Natural killer cell treated with Interleukin-12 subunit alpha and Interleukin-12 subunit beta and Interleukin-15 and Interleukin-18, amount 100 ng/mL, for 72 hours (primary cell): ENCODE measurements at regions not wholly inside any gene's neighbourhood (a gene's known extent, or its start where the extent isn't known, plus 50 kb on each side); places are given as distances from the start of the nearest gene placed in this dataset.
A peak's percentile ranks its signal among the peaks of the same experiment; 100 is the strongest.

ENCODE experiments used
- ATAC-seq, 2 donors: fragments of 150-1000 bp; cut with Tn5 transposase in 1 of 2; sonication (Bioruptor Pico), chemical (Tn5 transposase) in 1 of 2; 2 replicates each; pipeline ENCODE4 v1.10.0; 2021
- DNase-seq: peaks from one replicate; pipeline ENCODE4 v3.0.0; 2022; ENCODE audit warnings: low spot score
- H3K27ac Mint-ChIP-seq, 2 donors: 1 replicate in 1 of 2; 2 replicates in 1 of 2; pipeline ENCODE4 v1.8.0; 2022; ENCODE audit warnings: mixed read lengths in 2 of 2, mild to moderate bottlenecking in 1 of 2, moderate library complexity in 1 of 2
- H3K27me3 Mint-ChIP-seq, 2 donors: 1 replicate in 1 of 2; 2 replicates in 1 of 2; pipeline ENCODE4 v1.8.0; 2022; ENCODE audit warnings: mixed read lengths in 2 of 2
- H3K36me3 Mint-ChIP-seq: one replicate; pipeline ENCODE4 v1.8.0; 2022; ENCODE audit warnings: mixed read lengths
- H3K4me1 Mint-ChIP-seq, 2 donors: 1 replicate in 1 of 2; 2 replicates in 1 of 2; pipeline ENCODE4 v1.8.0; 2022; ENCODE audit warnings: low read depth in 2 of 2, mixed read lengths in 2 of 2, mild to moderate bottlenecking in 1 of 2
- H3K4me3 Mint-ChIP-seq: one replicate; pipeline ENCODE4 v1.8.0; 2022; ENCODE audit warnings: mixed read lengths
- H3K9me3 Mint-ChIP-seq: 2 replicates; pipeline ENCODE4 v1.8.0; 2022; ENCODE audit warnings: mixed read lengths

GRCh38 chr2:234719116-234719716 lies 222.3 kb upstream of the ARL4C start:
- Mint-ChIP-seq H3K27me3 (peaks cover 10 to 23% of the 10 kb centered on the region in 2 donors), H3K9me3 (no peaks in the 10 kb centered on the region), H3K27ac (no peak overlapping the region), H3K36me3 (no peaks in the 10 kb centered on the region), H3K4me1 (no peaks in the 10 kb centered on the region), H3K4me3 (no peak overlapping the region)
- ATAC-seq (no peak), DNase-seq (no peak)

- H3K4me3 Mint-ChIP-seq = no peak overlapping the region
- H3K4me1 Mint-ChIP-seq = no peaks in the 10 kb centered on the region
- DNase-seq (no peak), ATAC-seq (no peak)
- H3K36me3 Mint-ChIP-seq = no peaks in the 10 kb centered on the region
- H3K9me3 Mint-ChIP-seq = no peaks in the 10 kb centered on the region
- peaks cover 19 to 28% of the 10 kb centered on the region in 2 donors for H3K27me3 Mint-ChIP-seq
- H3K27ac Mint-ChIP-seq = no peak overlapping the region
Measured at GRCh38 chr2:234716271-234716670, 219.4 kb upstream of the ARL4C start.

DNA sequence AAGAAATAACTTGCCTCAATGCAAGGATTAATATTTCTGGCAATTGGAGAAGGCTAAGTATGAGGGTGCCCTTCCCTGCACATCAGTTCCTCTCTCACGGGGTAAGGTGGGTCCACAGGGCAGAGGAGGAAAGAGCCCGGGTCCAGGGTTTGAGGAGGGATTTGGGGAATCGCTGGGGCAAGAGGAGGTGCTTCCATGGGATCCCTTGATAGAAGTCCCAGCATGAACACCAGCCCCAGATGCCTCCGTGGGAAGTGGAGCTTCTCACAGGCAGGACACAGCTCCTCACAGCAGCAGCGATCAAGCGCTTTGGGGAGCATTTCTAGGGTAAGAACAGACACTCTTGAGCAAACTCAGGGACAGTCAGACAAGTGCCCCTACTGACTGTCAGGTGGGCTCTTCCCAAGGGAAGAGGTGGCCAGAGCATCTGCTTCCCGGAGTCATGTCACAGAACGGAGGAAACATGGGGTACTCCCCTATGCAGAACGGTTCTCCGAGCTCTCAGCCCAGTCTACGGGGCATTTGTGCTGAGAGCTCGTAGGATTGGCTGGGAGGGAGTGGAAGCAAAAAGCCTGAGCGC lies 218.9 kb upstream of the ARL4C start:
- H3K36me3 Mint-ChIP-seq = no peaks in the 10 kb centered on the region

GRCh38 chr2:234714711-234715110 lies 217.8 kb upstream of the ARL4C start:
- no peaks in the 10 kb centered on the region for H3K4me1 Mint-ChIP-seq
- no peak overlapping the region for H3K4me3 Mint-ChIP-seq
- no peaks in the 10 kb centered on the region for H3K36me3 Mint-ChIP-seq
- no peaks in the 10 kb centered on the region for H3K9me3 Mint-ChIP-seq
- H3K27me3 Mint-ChIP-seq = peaks cover 21 to 39% of the 10 kb centered on the region in 2 donors
- H3K27ac Mint-ChIP-seq = no peak overlapping the region
- no peak for DNase-seq
- no peak for ATAC-seq

More for the DNA sequence above, 218.9 kb upstream of the ARL4C start:
- Mint-ChIP-seq H3K4me3 (no peak overlapping the region), H3K9me3 (no peaks in the 10 kb centered on the region), H3K27ac (no peak overlapping the region), H3K27me3 (peaks cover 19 to 29% of the 10 kb centered on the region in 2 donors), H3K4me1 (no peaks in the 10 kb centered on the region)
- DNase-seq (no peak), ATAC-seq (no peak)

- H3K36me3 Mint-ChIP-seq = no peaks in the 10 kb centered on the region
- H3K9me3 Mint-ChIP-seq = no peaks in the 10 kb centered on the region
- H3K27me3 Mint-ChIP-seq = peaks cover 23 to 40% of the 10 kb centered on the region in 2 donors
- H3K4me3 Mint-ChIP-seq = no peak overlapping the region
- no peak for DNase-seq
- no peak overlapping the region for H3K27ac Mint-ChIP-seq
- no peak for ATAC-seq
- no peaks in the 10 kb centered on the region for H3K4me1 Mint-ChIP-seq
Measured at GRCh38 chr2:234712421-234712935, 215.6 kb upstream of the ARL4C start.

DNA sequence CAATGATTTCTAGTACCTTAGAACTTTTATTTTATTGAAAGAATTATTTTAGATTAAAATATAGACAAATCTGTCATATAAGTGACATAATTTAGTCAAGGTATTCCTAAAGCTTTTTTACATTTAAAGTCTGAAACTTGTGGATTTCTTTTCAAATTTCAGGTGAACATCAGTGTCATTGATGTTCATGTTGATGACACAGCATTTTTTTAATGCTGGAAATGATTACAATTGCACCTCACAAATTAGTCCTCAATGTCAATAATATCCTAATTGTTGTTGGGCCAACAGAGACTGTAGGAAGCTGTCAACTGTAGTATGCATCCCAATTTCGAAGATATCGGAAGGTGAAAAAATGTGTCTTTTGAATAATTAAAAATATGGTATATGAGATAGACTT lies 214.4 kb upstream of the ARL4C start:
- no peak for ATAC-seq
- H3K27ac Mint-ChIP-seq = no peak overlapping the region
- no peaks in the 10 kb centered on the region for H3K4me1 Mint-ChIP-seq
- H3K9me3 Mint-ChIP-seq = no peaks in the 10 kb centered on the region
- no peak for DNase-seq
- H3K36me3 Mint-ChIP-seq = no peaks in the 10 kb centered on the region
- H3K4me3 Mint-ChIP-seq = no peak overlapping the region
- H3K27me3 Mint-ChIP-seq = peaks cover 26 to 40% of the 10 kb centered on the region in 2 donors

DNA sequence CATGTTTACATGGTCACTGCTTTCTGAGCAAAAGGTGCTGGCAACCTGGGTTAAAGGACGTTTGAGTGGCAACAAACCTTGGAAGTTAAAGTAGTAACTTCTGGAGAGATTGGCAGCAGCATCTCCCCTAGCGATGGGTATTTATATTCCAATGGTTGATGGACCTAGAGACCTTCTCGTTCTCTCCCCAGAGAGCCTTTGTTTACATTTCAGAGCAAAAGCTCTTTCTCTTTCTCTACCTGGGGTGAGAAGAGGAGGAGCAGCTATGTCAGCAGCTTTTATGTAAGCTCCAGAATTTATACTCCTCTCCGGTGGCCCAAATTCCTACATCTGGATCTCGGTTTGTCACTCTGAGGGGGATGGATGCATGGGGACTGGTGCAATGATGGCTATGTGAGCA lies 213.7 kb upstream of the ARL4C start:
- Mint-ChIP-seq H3K36me3 (no peaks in the 10 kb centered on the region), H3K27ac (no peak overlapping the region), H3K27me3 (peaks cover 26 to 38% of the 10 kb centered on the region in 2 donors), H3K9me3 (no peaks in the 10 kb centered on the region), H3K4me1 (no peaks in the 10 kb centered on the region), H3K4me3 (no peak overlapping the region)
- DNase-seq (no peak), ATAC-seq (no peak)

DNA sequence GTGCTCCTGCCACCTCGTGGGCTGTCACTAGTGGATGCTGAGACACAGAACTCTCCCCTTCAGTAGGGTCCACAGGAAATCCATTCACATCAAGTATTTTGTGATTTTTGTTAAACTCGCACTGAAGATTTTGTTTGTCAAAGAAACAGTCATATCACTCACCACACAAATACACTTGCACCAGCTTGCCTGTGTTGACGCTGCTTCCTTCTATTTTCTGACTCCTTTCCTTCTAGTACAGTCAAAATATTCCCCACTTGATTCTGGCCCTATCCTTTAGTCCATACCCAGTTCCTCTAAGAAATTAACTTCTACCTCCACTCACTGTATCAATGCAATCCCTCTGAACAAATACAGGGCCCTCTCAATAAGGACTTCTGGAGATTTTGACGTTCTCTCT lies 213.2 kb upstream of the ARL4C start:
- no peaks in the 10 kb centered on the region for H3K36me3 Mint-ChIP-seq
- H3K4me3 Mint-ChIP-seq = no peak overlapping the region
- no peaks in the 10 kb centered on the region for H3K4me1 Mint-ChIP-seq
- ATAC-seq = no peak
- H3K27me3 Mint-ChIP-seq = peaks cover 25 to 33% of the 10 kb centered on the region in 2 donors
- H3K27ac Mint-ChIP-seq = no peak overlapping the region
- no peak for DNase-seq
- H3K9me3 Mint-ChIP-seq = no peaks in the 10 kb centered on the region

DNA sequence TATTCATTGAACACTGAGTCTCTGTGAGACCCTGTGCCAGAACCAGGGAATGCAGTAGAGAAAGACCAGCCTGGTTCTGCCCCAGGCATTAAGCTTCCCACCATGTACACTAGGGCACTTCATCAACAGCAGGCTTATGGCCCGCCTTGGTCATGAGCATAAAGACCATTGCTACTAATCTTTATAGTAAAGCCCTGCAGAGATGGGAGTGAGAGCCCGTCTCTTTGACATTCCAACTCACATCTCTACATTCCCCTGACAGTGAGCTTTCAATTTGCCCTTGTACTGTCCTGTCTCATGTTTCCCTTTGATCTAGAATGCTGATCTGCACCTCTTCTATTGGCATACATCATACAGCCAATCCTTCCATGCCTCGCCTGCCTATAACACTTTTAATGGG lies 211.8 kb upstream of the ARL4C start:
- H3K9me3 Mint-ChIP-seq = no peaks in the 10 kb centered on the region
- H3K4me3 Mint-ChIP-seq = no peak overlapping the region
- H3K36me3 Mint-ChIP-seq = no peaks in the 10 kb centered on the region
- no peak overlapping the region for H3K27ac Mint-ChIP-seq
- H3K27me3 Mint-ChIP-seq = peaks cover 18 to 23% of the 10 kb centered on the region in 2 donors
- DNase-seq = no peak
- no peak for ATAC-seq
- H3K4me1 Mint-ChIP-seq = no peaks in the 10 kb centered on the region

GRCh38 chr2:234708091-234708683 lies 211.3 kb upstream of the ARL4C start:
- H3K27ac Mint-ChIP-seq = no peak overlapping the region

DNA sequence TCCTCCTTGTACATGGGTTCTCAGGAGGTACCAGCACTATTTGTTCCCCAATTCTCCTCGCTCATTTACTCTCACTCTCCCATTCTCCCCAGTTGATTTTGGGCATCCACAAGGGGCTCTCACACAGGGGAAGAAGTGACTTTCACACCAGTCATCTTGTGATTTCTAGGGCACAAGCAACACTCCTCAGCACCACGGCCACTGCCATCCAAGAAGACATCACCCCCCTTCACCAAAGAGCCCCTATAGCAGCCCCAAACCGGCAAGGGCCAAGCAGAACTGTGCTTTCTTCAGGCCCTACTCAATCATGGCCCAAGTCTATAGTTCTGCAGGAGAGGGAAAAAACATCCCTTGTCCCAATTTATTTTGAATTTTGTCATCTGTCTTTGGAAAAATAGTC lies 209.2 kb upstream of the ARL4C start:
- Mint-ChIP-seq H3K27ac (no peak overlapping the region), H3K4me3 (no peak overlapping the region), H3K4me1 (no peaks in the 10 kb centered on the region), H3K36me3 (no peaks in the 10 kb centered on the region), H3K27me3 (peaks cover 11 to 14% of the 10 kb centered on the region in 2 donors), H3K9me3 (no peaks in the 10 kb centered on the region)
- no peak for DNase-seq
- no peak for ATAC-seq

More at GRCh38 chr2:234708091-234708683, 211.3 kb upstream of the ARL4C start:
- ATAC-seq = no peak
- Mint-ChIP-seq H3K9me3 (no peaks in the 10 kb centered on the region), H3K36me3 (no peaks in the 10 kb centered on the region), H3K4me1 (no peaks in the 10 kb centered on the region), H3K27me3 (peaks cover 16 to 22% of the 10 kb centered on the region in 2 donors), H3K4me3 (no peak overlapping the region)
- DNase-seq = no peak

DNA sequence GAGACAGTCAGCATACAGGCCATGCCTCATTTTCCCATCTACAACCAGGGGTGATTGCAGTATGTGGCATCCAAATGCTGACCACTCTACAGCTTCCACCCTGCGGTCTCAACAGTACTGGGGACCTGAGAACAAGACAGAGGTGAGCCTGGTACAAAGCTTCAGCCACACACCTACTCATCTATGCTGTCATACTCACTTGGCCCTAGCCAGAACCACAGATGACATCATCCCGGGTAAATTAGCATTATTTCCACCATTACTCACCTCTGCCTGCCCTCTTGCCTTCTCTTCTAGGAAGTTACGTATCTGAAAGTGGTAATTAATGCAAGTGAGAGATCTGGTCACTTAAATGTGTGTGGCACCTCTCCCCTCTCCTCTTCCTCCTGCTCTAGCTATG lies 208.2 kb upstream of the ARL4C start:
- DNase-seq = no peak
- no peaks in the 10 kb centered on the region for H3K4me1 Mint-ChIP-seq
- no peak overlapping the region for H3K4me3 Mint-ChIP-seq
- no peak overlapping the region for H3K27ac Mint-ChIP-seq
- peak; percentile 39 to 52 for ATAC-seq
- H3K9me3 Mint-ChIP-seq = no peaks in the 10 kb centered on the region
- H3K36me3 Mint-ChIP-seq = no peaks in the 10 kb centered on the region
- peaks cover 4 to 12% of the 10 kb centered on the region in 2 donors for H3K27me3 Mint-ChIP-seq

DNA sequence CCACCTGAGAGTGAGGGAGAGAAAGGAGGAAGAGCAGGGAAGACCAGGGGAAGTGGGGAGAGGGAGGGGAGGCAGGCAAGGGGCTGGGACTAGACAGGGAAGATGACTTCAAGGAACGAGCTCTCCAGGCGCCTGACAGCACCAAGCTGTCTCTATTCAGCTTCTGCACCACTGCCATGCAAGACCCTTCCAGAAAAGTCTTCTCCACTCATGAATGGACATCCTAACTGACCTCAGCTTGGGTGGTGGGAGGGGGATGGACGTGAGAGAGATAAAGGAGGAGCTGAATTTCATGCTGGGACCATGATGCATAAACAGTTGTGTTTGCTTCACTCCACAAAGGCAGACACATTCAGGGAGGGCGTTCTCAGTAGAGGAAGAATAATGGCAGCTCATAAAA lies 206.4 kb upstream of the ARL4C start:
- DNase-seq = no peak
- ATAC-seq = peak in 1 of 2 donors; percentile 2
- H3K9me3 Mint-ChIP-seq = no peaks in the 10 kb centered on the region
- peaks cover 0 to 9% of the 10 kb centered on the region in 2 donors for H3K27me3 Mint-ChIP-seq
- no peak overlapping the region for H3K4me3 Mint-ChIP-seq
- no peak overlapping the region for H3K27ac Mint-ChIP-seq
- no peaks in the 10 kb centered on the region for H3K36me3 Mint-ChIP-seq
- H3K4me1 Mint-ChIP-seq = no peaks in the 10 kb centered on the region

- no peak for DNase-seq
- peak; percentile 12 to 17 for ATAC-seq
- H3K4me1 Mint-ChIP-seq = no peaks in the 10 kb centered on the region
- H3K9me3 Mint-ChIP-seq = peaks cover 2% of the 10 kb centered on the region
- no peak overlapping the region for H3K4me3 Mint-ChIP-seq
- H3K27me3 Mint-ChIP-seq = peaks cover 0 to 12% of the 10 kb centered on the region in 2 donors
- H3K27ac Mint-ChIP-seq = no peak overlapping the region
- H3K36me3 Mint-ChIP-seq = peaks cover under 1% of the 10 kb centered on the region
Measured at GRCh38 chr2:234702731-234703225, 205.9 kb upstream of the ARL4C start.
